Activated CD8-positive, alpha-beta T cell treated with anti-CD3 and anti-CD28 coated beads for 36 hours (primary cell): ENCODE measurements at regions not wholly inside any gene's neighbourhood (a gene's known extent, or its start where the extent isn't known, plus 50 kb on each side); places are given as distances from the start of the nearest gene placed in this dataset.

Experiments used
- ATAC-seq: fragments of 200-7000 bp; cut with Tn5 transposase; one replicate; pipeline ENCODE4 v1.10.0; 2021; ENCODE audit warnings: mild to moderate bottlenecking, moderate library complexity
- CTCF ChIA-PET: fragments of 350-600 bp; sonication (Branson Sonifier 250); formaldehyde crosslinking; loops from one replicate; lab custom pipeline; 2021; ENCODE audit warnings: antibody characterized with exemption; lab: Charles Lee
- POLR2A ChIA-PET: fragments of 350-600 bp; sonication (Branson Sonifier 250); formaldehyde crosslinking; loops from one replicate; lab custom pipeline; 2021; ENCODE audit warnings: antibody characterized with exemption; lab: Charles Lee
- DNase-seq: peaks from one replicate; pipeline ENCODE4 v3.0.0-alpha.2; 2020
- H3K27ac Mint-ChIP-seq: one replicate; pipeline ENCODE4 v1.8.0; 2021; ENCODE audit warnings: mild to moderate bottlenecking, mixed read lengths
- H3K27me3 Mint-ChIP-seq: one replicate; pipeline ENCODE4 v1.8.0; 2021; ENCODE audit warnings: mixed read lengths
- H3K36me3 Mint-ChIP-seq: one replicate; pipeline ENCODE4 v1.8.0; 2021; ENCODE audit warnings: low read depth, mixed read lengths
- H3K4me1 Mint-ChIP-seq: one replicate; pipeline ENCODE4 v1.8.0; 2021; ENCODE audit warnings: low read depth, mixed read lengths
- H3K4me3 Mint-ChIP-seq: one replicate; pipeline ENCODE4 v1.8.0; 2021; ENCODE audit warnings: mild to moderate bottlenecking, moderate library complexity, mixed read lengths
- H3K9me3 Mint-ChIP-seq: one replicate; pipeline ENCODE4 v1.8.0; 2021; ENCODE audit warnings: mixed read lengths
- CTCF ChIP-seq: fragments of 200-600 bp; IDR thresholded peaks from one replicate; pipeline ENCODE4 v1.8.0; 2022; ENCODE audit warnings: antibody characterized with exemption, mild to moderate bottlenecking
- intact Hi-C: fragments of 100-400 bp; cut with micrococcal nuclease; formaldehyde crosslinking; loops from one replicate; pipeline ENCODE4 v1.10.0; 2022

- POLR2A ChIA-PET = no interaction called here
- H3K27me3 Mint-ChIP-seq = no peaks in the 10 kb centered on the region
- ATAC-seq = no peak
Observed at GRCh38 chr4:23153076-23153475, 460.3 kb downstream of the GBA3 start.

GRCh38 chr4:23149815-23150214 is 457.1 kb downstream of the GBA3 start:
- TF ChIP-seq CTCF = no peak
- no peak overlapping the region for H3K27ac Mint-ChIP-seq
- H3K9me3 Mint-ChIP-seq = no peaks in the 10 kb centered on the region
- no peaks in the 10 kb centered on the region for H3K27me3 Mint-ChIP-seq
- intact Hi-C loops = no loop called here
- no peaks in the 10 kb centered on the region for H3K4me1 Mint-ChIP-seq
- CTCF ChIA-PET = no interaction called here
- ATAC-seq (no peak), DNase-seq (no peak)
- no peaks in the 10 kb centered on the region for H3K36me3 Mint-ChIP-seq
- no peak overlapping the region for H3K4me3 Mint-ChIP-seq
- POLR2A ChIA-PET = no interaction called here

More at GRCh38 chr4:23153076-23153475, 460.3 kb downstream of the GBA3 start:
- TF ChIP-seq CTCF = no peak
- no peak for DNase-seq
- CTCF ChIA-PET = no interaction called here
- Mint-ChIP-seq H3K9me3 (no peaks in the 10 kb centered on the region), H3K4me1 (no peaks in the 10 kb centered on the region), H3K36me3 (no peaks in the 10 kb centered on the region), H3K27ac (no peak overlapping the region), H3K4me3 (no peak overlapping the region)
- intact Hi-C loops = no loop called here

- POLR2A ChIA-PET = no interaction called here
- intact Hi-C loops = no loop called here
- no peak overlapping the region for H3K4me3 Mint-ChIP-seq
Observed at GRCh38 chr4:23144707-23145106, 452.0 kb downstream of the GBA3 start.

GRCh38 chr4:23135792-23136645 is 443.3 kb downstream of the GBA3 start:
- POLR2A ChIA-PET = no interaction called here
- intact Hi-C loops = no loop called here
- no peak overlapping the region for H3K4me3 Mint-ChIP-seq
- CTCF ChIA-PET = interaction anchor here (0.7 to 1.5 kb wide), 5 partner anchors 11 to 1282 kb away, joined by 3 to 6 read pairs (median 3); no protein-coding TSS in a partner anchor
- no peak for ATAC-seq
- no peak for DNase-seq
- no peaks in the 10 kb centered on the region for H3K36me3 Mint-ChIP-seq
- peak; percentile 82 for TF ChIP-seq CTCF
- H3K9me3 Mint-ChIP-seq = no peaks in the 10 kb centered on the region
- no peak overlapping the region for H3K27ac Mint-ChIP-seq
- no peaks in the 10 kb centered on the region for H3K27me3 Mint-ChIP-seq
- no peaks in the 10 kb centered on the region for H3K4me1 Mint-ChIP-seq

More at GRCh38 chr4:23144707-23145106, 452.0 kb downstream of the GBA3 start:
- Mint-ChIP-seq H3K9me3 (no peaks in the 10 kb centered on the region), H3K27ac (no peak overlapping the region), H3K4me1 (no peaks in the 10 kb centered on the region), H3K27me3 (no peaks in the 10 kb centered on the region), H3K36me3 (no peaks in the 10 kb centered on the region)
- no peak for DNase-seq
- TF ChIP-seq CTCF = no peak
- CTCF ChIA-PET = no interaction called here
- no peak for ATAC-seq

GRCh38 chr4:23134331-23134730 is 441.6 kb downstream of the GBA3 start:
- no peaks in the 10 kb centered on the region for H3K27me3 Mint-ChIP-seq
- no peak for ATAC-seq

More at GRCh38 chr4:23134331-23134730, 441.6 kb downstream of the GBA3 start:
- Mint-ChIP-seq H3K27ac (no peak overlapping the region), H3K9me3 (no peaks in the 10 kb centered on the region), H3K4me1 (no peaks in the 10 kb centered on the region), H3K36me3 (no peaks in the 10 kb centered on the region), H3K4me3 (no peak overlapping the region)
- ChIA-PET CTCF (interaction anchor here (1.2 kb wide), 1 partner anchor 302 kb away, joined by 3 read pairs; no protein-coding TSS in a partner anchor), POLR2A (no interaction called here)
- no peak for DNase-seq
- TF ChIP-seq CTCF = no peak
- intact Hi-C loops = no loop called here
